Peyer's patch (tissue), 4 donors: ENCODE measurements at regions not wholly inside any gene's neighbourhood (a gene's known extent, or its start where the extent isn't known, plus 50 kb on each side); places are given as distances from the start of the nearest gene placed in this dataset.

Source experiments
- POLR2A ChIP-seq, 2 donors: fragments of 450-650 bp; IDR thresholded peaks; one replicate each; pipeline ENCODE4 v1.5.1; 2017; ENCODE audit warnings: antibody characterized with exemption in 2 of 2, mild to moderate bottlenecking in 2 of 2, moderate library complexity in 2 of 2
- TF ChIP-seq, protein P1 (sequence below), 6 experiments: fragments of 450-650 bp in 4 of 6; fragments of 200-600 bp in 2 of 6; sonication (generic) in 1 of 6; IDR thresholded peaks; one replicate each; pipeline ENCODE4 v1.5.1; 2017 to 2019; ENCODE audit warnings: antibody characterized with exemption in 6 of 6, mild to moderate bottlenecking in 3 of 6, moderate library complexity in 1 of 6

DNA sequence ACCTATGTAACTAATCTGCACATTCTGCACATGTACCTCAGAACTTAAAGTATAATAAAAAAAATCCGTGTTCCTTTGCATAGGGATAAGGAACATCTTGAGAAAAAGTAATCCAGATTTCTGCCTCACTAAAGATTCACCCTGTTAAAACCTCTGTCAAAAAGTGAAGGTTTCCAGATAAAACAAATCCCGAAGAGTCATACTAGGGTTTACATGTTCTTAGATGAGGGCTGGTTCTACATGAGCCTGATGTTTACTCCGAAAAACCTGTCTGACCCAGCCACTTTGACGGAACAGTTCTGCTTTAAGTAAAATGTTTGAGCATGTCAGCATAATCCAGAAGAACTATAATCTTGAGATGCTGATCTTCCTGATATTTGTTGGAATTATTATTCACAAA lies 515.6 kb upstream of the SLC8A1 start:
- TF ChIP-seq, protein P1, sequence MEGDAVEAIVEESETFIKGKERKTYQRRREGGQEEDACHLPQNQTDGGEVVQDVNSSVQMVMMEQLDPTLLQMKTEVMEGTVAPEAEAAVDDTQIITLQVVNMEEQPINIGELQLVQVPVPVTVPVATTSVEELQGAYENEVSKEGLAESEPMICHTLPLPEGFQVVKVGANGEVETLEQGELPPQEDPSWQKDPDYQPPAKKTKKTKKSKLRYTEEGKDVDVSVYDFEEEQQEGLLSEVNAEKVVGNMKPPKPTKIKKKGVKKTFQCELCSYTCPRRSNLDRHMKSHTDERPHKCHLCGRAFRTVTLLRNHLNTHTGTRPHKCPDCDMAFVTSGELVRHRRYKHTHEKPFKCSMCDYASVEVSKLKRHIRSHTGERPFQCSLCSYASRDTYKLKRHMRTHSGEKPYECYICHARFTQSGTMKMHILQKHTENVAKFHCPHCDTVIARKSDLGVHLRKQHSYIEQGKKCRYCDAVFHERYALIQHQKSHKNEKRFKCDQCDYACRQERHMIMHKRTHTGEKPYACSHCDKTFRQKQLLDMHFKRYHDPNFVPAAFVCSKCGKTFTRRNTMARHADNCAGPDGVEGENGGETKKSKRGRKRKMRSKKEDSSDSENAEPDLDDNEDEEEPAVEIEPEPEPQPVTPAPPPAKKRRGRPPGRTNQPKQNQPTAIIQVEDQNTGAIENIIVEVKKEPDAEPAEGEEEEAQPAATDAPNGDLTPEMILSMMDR (IDR thresholded peaks at IDR 0.05): no peak
- no peak for TF ChIP-seq POLR2A (IDR thresholded peaks at IDR 0.05)
